ENCODE measurements at regions not wholly inside any gene's neighbourhood (a gene's known extent, or its start where the extent isn't known, plus 50 kb on each side); places are given as distances from the start of the nearest gene placed in this dataset.

- TF ChIP-seq PRDM15 (CRISPR knock-in tag; IDR thresholded peaks at IDR 0.05) = no peak
- TF ChIP-seq POLR2AphosphoS5 (IDR thresholded peaks at IDR 0.05; ENCODE audit: low read length) = no peak
- no peak for TF ChIP-seq FOXM1 (IDR thresholded peaks at IDR 0.05; ENCODE audit: low read depth, low read length)
- TF ChIP-seq, protein P1, sequence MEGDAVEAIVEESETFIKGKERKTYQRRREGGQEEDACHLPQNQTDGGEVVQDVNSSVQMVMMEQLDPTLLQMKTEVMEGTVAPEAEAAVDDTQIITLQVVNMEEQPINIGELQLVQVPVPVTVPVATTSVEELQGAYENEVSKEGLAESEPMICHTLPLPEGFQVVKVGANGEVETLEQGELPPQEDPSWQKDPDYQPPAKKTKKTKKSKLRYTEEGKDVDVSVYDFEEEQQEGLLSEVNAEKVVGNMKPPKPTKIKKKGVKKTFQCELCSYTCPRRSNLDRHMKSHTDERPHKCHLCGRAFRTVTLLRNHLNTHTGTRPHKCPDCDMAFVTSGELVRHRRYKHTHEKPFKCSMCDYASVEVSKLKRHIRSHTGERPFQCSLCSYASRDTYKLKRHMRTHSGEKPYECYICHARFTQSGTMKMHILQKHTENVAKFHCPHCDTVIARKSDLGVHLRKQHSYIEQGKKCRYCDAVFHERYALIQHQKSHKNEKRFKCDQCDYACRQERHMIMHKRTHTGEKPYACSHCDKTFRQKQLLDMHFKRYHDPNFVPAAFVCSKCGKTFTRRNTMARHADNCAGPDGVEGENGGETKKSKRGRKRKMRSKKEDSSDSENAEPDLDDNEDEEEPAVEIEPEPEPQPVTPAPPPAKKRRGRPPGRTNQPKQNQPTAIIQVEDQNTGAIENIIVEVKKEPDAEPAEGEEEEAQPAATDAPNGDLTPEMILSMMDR (IDR thresholded peaks at IDR 0.05 in 2 of 3, conservative IDR thresholded peaks at IDR 0.05 in 1 of 3; ENCODE audit: control insufficient read depth in 2 of 3, extremely low read depth in 1 of 3, insufficient read depth in 1 of 3, low read depth in 3 of 3, low read length in 3 of 3) = no peak
- no peak for TF ChIP-seq HSF1 (IDR thresholded peaks at IDR 0.05; ENCODE audit: low read depth, low read length)
- no peak for TF ChIP-seq POLR2A (IDR thresholded peaks at IDR 0.05; ENCODE audit: low read depth, low read length)
- TF ChIP-seq SP1 (IDR thresholded peaks at IDR 0.05; ENCODE audit: low read depth, low read length) = no peak
- TF ChIP-seq BRCA1 (IDR thresholded peaks at IDR 0.05; ENCODE audit: low read depth, low read length) = no peak
- TF ChIP-seq ASH2L (IDR thresholded peaks at IDR 0.05; ENCODE audit: borderline replicate concordance, low read depth) = no peak
- no peak for TF ChIP-seq JUNB (IDR thresholded peaks at IDR 0.05)
- no peak for TF ChIP-seq STAT3 (IDR thresholded peaks at IDR 0.05; ENCODE audit: low read depth, low read length)
- no peak for TF ChIP-seq ZBTB11 (CRISPR knock-in tag; IDR thresholded peaks at IDR 0.05)
These were observed 330.8 kb downstream of the UBE2NL start for GRCh38 chrX:144214651-144215050.
